ENCODE measurements at regions not wholly inside any gene's neighbourhood (a gene's known extent, or its start where the extent isn't known, plus 50 kb on each side); places are given as distances from the start of the nearest gene placed in this dataset.

DNA sequence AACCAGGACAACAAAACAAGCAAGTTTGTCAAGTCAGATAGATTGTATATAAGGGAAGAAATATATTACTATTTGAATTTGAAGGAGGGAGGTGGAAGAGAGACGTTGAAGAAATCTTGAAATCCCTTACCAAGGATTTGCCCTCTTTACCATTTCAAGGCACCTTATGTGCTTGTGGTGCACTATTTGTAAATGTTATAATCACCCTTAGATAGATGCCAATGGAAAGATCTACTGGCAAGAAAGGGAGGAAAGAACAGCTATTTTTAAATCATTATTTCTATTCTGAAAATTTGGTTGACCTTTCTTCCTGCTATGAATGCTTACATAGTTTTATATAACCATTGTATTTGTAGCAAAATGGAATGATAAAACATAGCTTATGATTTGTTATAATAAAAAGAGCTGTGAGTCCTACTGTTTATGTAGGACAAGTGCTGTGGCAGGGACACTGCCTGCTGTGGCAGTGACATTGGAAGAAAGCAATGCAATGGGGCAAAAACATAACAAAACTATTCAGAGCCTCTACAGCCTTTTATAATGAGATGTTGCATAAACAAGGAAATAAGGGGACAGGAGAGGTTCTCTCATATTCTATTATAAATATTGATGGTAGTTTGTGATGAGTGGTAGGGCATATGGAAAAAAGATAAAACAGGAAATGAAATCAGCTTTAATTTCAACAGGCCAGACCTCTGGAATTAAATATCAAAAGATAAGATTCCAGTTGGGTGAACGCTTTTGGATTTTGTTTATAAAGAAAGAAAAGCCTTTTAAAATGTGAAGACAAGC lies 1145.2 kb upstream of the GJE1 start:
- no peak for ATAC-seq
- no peak for DNase-seq (ENCODE audit: missing footprints)
- intact Hi-C loops (cut with DNase I) = loop anchor here (10.0 kb wide), 1 partner anchor 157 kb away; no protein-coding TSS in a partner anchor

- ATAC-seq (no peak), DNase-seq (ENCODE audit: missing footprints) (no peak)
- intact Hi-C loops (cut with DNase I) = loop anchor here (10.0 kb wide), 1 partner anchor 159 kb away; no protein-coding TSS in a partner anchor
These were observed 1146.9 kb upstream of the GJE1 start for GRCh38 chr6:140985679-140986275.

GRCh38 chr6:140980265-140980887 lies 1152.3 kb upstream of the GJE1 start:
- ATAC-seq = no peak
- intact Hi-C loops (cut with DNase I) = loop anchor here (10.0 kb wide), 1 partner anchor 164 kb away; no protein-coding TSS in a partner anchor
- DNase-seq (ENCODE audit: missing footprints) = no peak

GRCh38 chr6:140979642-140980091 lies 1153.1 kb upstream of the GJE1 start:
- no peak for DNase-seq (ENCODE audit: missing footprints)
- ATAC-seq = peak; percentile 84
- intact Hi-C loops (cut with DNase I) = loop anchor here (10.0 kb wide), 1 partner anchor 165 kb away; no protein-coding TSS in a partner anchor

DNA sequence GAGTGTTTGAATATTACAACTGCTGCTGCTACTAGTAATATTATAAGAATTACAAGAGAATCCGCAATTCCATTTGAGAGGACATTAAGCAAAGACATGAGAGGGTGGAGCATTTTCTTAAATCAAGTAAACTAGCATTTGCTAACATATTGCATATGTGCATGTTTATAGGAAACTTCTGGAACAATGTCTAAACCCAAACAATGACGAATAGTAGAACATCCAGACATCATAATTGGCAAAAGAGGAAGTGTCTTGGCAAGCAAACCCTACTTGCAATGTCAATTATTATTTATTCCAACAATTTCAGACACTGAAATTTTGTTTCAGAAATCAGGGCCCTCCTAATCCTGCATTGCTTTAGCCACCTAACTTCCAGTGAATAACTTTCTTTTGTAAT lies 1155.3 kb upstream of the GJE1 start:
- no peak for ATAC-seq
- DNase-seq (ENCODE audit: missing footprints) = no peak
- intact Hi-C loops (cut with DNase I) = no loop called here

DNA sequence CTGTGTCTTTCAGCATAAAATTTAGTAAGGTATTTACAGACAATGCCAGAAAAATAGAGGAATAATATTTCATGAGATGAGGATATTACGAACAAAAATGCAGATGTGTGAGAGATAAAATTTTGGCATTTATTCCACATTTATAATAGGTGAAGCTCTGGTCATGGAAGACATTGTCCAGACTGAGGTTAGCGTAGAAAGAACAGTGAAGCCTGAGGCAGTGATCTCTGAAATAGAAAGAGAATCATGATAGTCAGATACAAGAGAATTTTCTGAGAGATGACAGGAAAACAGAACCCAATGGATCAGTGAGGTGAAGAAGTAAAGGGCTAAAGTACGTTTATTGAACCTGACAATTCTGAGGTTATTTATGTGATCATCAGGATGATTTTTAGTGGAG lies 1155.9 kb upstream of the GJE1 start:
- ATAC-seq = no peak
- no peak for DNase-seq (ENCODE audit: missing footprints)
- intact Hi-C loops (cut with DNase I) = no loop called here

GRCh38 chr6:140970485-140970884 lies 1162.2 kb upstream of the GJE1 start:
- intact Hi-C loops (cut with DNase I) = no loop called here
- ATAC-seq (no peak), DNase-seq (ENCODE audit: missing footprints) (no peak)

GRCh38 chr6:140968062-140968461 lies 1164.7 kb upstream of the GJE1 start:
- no peak for DNase-seq (ENCODE audit: missing footprints)
- intact Hi-C loops (cut with DNase I) = no loop called here
- ATAC-seq = no peak

DNA sequence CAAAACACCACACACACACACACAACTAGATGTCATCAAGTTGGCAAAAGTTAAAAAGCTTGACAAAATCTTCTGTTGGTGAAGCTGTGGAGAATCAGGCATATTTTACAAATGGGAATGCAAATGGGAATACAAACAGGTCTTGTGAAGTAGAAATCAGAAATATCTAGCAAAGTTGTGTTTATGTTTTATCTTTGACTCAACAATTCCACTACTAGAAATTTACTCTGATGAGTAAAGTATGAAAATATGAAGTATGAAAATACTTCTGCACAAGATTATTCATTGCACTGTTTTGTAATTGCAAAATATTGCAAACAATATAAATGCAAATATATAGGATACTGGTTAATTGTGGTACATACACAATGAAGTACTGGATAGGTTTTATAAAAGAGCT lies 1166.0 kb upstream of the GJE1 start:
- intact Hi-C loops (cut with DNase I) = no loop called here
- ATAC-seq (no peak), DNase-seq (ENCODE audit: missing footprints) (no peak)

DNA sequence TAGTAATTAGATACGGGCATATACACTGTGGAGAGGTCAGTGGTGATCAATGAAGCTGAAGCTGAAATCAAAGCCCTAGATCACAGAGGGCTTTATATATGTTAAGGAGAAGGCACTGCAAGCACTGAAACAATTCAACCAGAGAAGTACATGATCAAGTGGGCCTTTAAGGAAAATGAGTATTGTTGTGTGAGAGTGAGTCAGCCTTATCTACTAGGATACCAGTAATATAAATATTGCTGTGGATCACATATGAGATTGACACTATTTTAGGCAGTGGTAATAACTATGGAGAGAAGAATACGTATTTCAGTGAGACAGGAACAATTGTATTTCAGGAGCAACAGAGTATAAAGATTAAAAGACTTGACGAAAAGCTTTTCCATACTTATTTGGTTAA lies 1172.2 kb upstream of the GJE1 start:
- DNase-seq (ENCODE audit: missing footprints) (no peak), ATAC-seq (no peak)
- intact Hi-C loops (cut with DNase I) = no loop called here

GRCh38 chr6:140957386-140957785 lies 1175.3 kb upstream of the GJE1 start:
- DNase-seq (ENCODE audit: missing footprints) (no peak), ATAC-seq (no peak)
- intact Hi-C loops (cut with DNase I) = no loop called here

GRCh38 chr6:140956571-140957369 lies 1176.0 kb upstream of the GJE1 start:
- intact Hi-C loops (cut with DNase I) = no loop called here
- ATAC-seq (no peak), DNase-seq (ENCODE audit: missing footprints) (no peak)

DNA sequence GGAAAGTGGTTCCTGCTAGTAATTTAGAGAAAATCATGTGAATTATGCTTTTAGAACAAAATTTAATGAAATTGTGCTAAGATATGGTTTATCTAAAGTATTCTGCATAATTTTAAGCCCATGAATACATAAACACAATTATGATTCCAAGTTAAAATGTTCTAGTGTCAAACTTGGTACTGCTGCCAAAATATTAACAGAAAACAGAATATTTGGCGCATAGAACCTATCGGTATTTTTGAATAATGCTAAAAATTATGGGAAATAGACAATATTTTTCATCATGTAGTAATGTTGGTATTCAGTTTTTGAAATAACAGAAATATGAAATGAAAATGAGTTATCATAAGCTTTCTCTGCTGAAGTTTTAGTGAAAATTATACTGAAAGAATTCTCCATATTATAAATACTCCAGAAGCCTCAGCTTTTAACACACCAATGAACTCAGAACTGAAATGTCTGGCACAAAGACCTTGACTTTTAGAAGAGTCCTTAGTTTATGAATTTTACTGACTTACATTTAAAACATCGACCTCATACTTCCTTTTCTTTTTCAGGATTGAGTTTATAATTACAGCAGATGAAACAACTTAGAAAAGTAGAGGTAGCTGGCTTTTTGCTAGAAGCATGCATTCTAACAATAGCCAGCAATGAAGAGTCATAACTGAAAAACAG lies 1192.3 kb upstream of the GJE1 start:
- intact Hi-C loops (cut with DNase I) = no loop called here
- DNase-seq (ENCODE audit: missing footprints) (no peak), ATAC-seq (no peak)

- intact Hi-C loops (cut with DNase I) = no loop called here
- DNase-seq (ENCODE audit: missing footprints) (no peak), ATAC-seq (no peak)
These were observed 1199.8 kb upstream of the GJE1 start for GRCh38 chr6:140932909-140933308.

- ATAC-seq = no peak
- intact Hi-C loops (cut with DNase I) = no loop called here
- DNase-seq (ENCODE audit: missing footprints) = no peak
These were observed 1201.1 kb upstream of the GJE1 start for GRCh38 chr6:140931581-140931980.

DNA sequence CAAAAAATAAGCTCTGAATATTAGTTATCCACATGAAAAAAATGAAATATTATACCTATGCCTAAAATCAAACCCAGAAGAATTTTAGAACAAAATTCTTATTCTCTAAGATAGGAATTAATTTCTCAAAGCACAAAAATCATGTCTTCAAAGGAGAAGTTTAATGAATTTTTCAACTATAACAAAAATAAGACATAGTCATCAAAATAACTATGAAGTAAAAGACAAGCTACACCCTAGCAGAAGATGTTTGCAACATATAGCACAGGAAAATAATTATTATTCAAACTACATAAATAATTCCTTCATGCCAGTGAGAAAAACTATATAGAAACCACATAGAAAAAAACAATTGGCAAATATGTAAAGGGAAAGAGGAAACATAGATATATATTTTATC lies 1203.6 kb upstream of the GJE1 start:
- intact Hi-C loops (cut with DNase I) = no loop called here
- no peak for ATAC-seq
- no peak for DNase-seq (ENCODE audit: missing footprints)

- no peak for ATAC-seq
- DNase-seq (ENCODE audit: missing footprints) = no peak
- intact Hi-C loops (cut with DNase I) = no loop called here
These were observed 1209.7 kb upstream of the GJE1 start for GRCh38 chr6:140923048-140923447.

DNA sequence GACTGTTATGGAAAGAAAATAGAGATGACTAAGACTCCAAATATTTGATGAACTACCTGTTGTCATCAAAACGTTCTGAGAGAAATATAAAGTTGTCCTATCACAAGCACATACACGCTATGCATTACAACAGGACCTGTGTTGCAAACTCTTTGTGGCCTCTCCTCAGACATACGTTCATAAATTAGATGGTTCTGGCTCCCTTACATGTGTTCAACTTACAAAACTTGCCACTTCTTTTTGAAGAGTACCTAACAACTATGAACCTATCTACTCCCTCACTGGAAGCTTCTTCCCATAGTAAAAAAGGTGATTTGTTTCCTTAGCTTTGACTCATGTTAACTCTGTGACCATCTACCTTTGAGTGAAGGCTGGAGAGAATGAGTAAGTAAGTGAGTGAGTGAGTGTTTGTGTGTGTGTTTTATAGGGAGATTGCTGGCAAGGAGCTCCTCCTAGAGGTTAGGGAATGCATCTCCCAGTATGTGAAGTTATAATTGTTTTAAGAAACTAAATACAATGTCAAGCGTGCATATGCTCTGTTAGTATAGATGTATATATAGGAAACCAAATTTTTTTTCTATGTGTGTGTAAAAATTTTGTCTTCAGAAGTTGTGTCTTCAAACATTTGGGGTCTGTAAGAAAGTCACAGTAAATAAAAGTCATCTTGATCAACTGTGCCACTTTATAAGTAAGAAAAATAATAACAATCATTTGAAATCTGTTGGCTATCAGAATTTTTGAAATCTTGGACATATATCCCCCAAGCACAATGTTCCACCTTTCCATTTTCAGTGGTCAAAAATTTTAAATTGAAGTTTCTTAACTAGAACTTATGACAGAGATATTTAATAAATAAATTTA lies 1211.1 kb upstream of the GJE1 start:
- intact Hi-C loops (cut with DNase I) = no loop called here
- no peak for DNase-seq (ENCODE audit: missing footprints)
- ATAC-seq = peak; percentile 69
